NAMALWA (cell line): ENCODE measurements at regions not wholly inside any gene's neighbourhood (a gene's known extent, or its start where the extent isn't known, plus 50 kb on each side); places are given as distances from the start of the nearest gene placed in this dataset.

Experiments used
- DNase-seq: peaks from one replicate; pipeline ENCODE4 v3.0.0-alpha.2; 2015; ENCODE audit warnings: low spot score

- DNase-seq, result no peak
These were observed 52.9 kb downstream of the FRMPD3 start for GRCh38 chrX:107502316-107502715.

- DNase-seq, result no peak
These were observed 54.6 kb downstream of the FRMPD3 start for GRCh38 chrX:107504006-107504405.

- DNase-seq, result no peak
These were observed 55.8 kb downstream of the FRMPD3 start for GRCh38 chrX:107505223-107505622.

GRCh38 chrX:107506596-107507031, 57.2 kb downstream of the FRMPD3 start:
- DNase-seq, result no peak

- DNase-seq, result no peak
These were observed 57.8 kb downstream of the FRMPD3 start for GRCh38 chrX:107507093-107507743.

GRCh38 chrX:107507744-107508117, 58.3 kb downstream of the FRMPD3 start:
- DNase-seq, result no peak

GRCh38 chrX:107508925-107509324, 59.5 kb downstream of the FRMPD3 start:
- no peak for DNase-seq

- DNase-seq, result no peak
These were observed 65.5 kb downstream of the FRMPD3 start for GRCh38 chrX:107514944-107515343.

- no peak for DNase-seq
These were observed 72.6 kb downstream of the FRMPD3 start for GRCh38 chrX:107521877-107522586.

GRCh38 chrX:107522901-107523300, 73.4 kb downstream of the FRMPD3 start:
- no peak for DNase-seq

- DNase-seq, result no peak
These were observed 76.7 kb downstream of the FRMPD3 start for GRCh38 chrX:107526141-107526540.

GRCh38 chrX:107530141-107530540, 80.7 kb downstream of the FRMPD3 start:
- no peak for DNase-seq

- DNase-seq, result peak; percentile 47
These were observed 88.4 kb downstream of the FRMPD3 start for GRCh38 chrX:107537815-107538214.

- no peak for DNase-seq
These were observed 87.1 kb upstream of the PRPS1 start for GRCh38 chrX:107541244-107541643.

- no peak for DNase-seq
These were observed 86.3 kb upstream of the PRPS1 start for GRCh38 chrX:107542040-107542439.

GRCh38 chrX:107542500-107542899, 85.8 kb upstream of the PRPS1 start:
- DNase-seq, result peak; percentile 5

GRCh38 chrX:107547621-107548020, 80.7 kb upstream of the PRPS1 start:
- DNase-seq, result no peak

- no peak for DNase-seq
These were observed 79.5 kb upstream of the PRPS1 start for GRCh38 chrX:107548775-107549174.

GRCh38 chrX:107549504-107549903, 78.8 kb upstream of the PRPS1 start:
- no peak for DNase-seq

GRCh38 chrX:107551546-107551945, 76.8 kb upstream of the PRPS1 start:
- no peak for DNase-seq

- DNase-seq, result no peak
These were observed 75.4 kb upstream of the PRPS1 start for GRCh38 chrX:107552930-107553329.

- no peak for DNase-seq
These were observed 71.3 kb upstream of the PRPS1 start for GRCh38 chrX:107556967-107557366.

- no peak for DNase-seq
These were observed 68.8 kb upstream of the PRPS1 start for GRCh38 chrX:107559506-107559905.

GRCh38 chrX:107560041-107560440, 68.3 kb upstream of the PRPS1 start:
- DNase-seq, result no peak
